Stimulated activated CD4-positive, alpha-beta T cell treated with anti-CD3 and anti-CD28 coated beads, TNF-alpha, amount 100 ng/mL, for 48 hours (primary cell): ENCODE measurements at regions not wholly inside any gene's neighbourhood (a gene's known extent, or its start where the extent isn't known, plus 50 kb on each side); places are given as distances from the start of the nearest gene placed in this dataset.
A peak's percentile ranks its signal among the peaks of the same experiment; 100 is the strongest.

ENCODE experiments used
- DNase-seq, 3 donors: peaks; one replicate each; pipeline ENCODE4 v3.0.0-alpha.2; 2020; ENCODE audit warnings: low read depth in 3 of 3

DNA sequence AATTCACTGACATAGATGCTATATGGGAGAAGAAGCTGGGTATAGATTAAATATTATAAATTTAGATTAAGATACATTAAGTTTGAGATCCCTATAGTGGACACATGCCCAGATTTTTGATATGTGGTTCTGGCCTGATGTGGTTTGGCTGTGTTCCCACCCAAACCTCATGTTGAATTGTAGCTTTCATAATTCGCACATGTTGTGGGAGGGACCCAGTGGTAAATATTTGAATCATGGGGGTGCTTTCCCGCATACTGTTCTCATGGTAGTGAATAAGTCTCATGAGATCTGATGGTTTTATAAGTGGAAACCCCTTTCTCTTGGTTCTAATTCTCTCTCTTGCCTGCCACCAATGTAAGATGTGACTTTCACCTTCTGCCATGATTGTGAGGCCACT, 189.4 kb upstream of the CD96 start:
- DNase-seq: no peak

DNA sequence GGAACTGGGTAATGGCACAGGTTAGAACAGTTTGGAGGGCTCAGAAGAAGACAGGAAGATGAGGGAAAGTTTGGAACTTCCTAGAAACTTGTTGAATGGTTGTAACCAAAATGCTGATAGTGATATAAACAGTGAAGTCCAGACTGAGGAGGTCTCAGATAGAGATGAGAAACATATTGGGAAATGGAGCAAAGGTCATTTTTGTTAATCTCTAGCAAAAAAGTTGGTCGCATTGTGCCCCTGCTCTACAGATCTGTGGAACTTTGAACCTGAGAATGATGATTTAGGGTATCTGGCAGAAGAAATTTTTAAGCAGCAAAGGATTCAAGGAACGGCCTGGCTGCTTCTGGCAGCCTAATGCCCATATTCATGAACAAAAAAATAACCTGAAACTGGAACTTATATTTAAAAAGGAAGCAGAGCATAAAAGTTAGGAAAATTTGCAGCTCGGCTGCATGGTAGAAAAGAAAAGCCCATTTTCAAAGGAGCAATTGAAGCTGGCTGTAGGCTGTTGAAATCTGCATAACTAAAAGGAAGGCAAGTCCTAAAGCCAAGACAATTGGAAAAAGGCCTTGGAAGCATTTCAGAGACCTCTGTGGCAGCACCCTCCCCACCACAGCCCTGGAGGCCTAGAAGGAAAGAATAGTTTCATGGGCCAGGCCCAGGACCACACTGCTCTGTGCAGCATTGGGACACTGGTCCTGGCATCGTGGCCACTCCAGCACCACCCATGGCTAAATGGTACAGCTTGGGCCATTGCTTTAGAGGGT, 182.6 kb upstream of the CD96 start:
- DNase-seq: no peak

DNA sequence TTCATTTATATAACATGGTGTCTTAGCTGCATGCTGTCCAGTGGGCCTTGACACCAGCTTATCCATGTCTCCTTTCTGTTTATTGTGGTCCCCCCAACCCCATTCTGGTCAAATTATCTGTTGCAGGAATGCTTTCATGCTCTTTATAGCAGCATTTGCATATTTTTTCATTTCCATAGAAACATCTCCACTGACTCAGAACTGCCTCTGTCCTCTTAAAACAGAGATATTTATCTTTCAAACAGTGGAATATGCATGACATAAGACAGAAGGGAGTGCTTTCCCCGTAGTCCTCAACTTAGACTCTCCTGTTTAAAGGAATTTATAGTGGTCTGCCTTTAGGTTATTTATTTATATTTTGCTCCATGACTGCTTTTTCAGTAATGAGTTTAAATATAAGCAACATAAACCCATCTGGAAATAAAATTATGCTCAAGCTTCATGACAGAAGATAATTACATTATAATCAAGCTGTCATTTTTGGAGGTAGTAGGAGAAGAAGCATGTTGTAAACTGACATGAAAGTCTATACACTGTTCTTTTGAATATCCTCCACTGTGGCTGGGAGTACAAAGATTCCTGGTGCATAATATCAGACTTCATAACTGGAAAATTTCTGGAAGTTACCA, 179.5 kb upstream of the CD96 start:
- no peak for DNase-seq

DNA sequence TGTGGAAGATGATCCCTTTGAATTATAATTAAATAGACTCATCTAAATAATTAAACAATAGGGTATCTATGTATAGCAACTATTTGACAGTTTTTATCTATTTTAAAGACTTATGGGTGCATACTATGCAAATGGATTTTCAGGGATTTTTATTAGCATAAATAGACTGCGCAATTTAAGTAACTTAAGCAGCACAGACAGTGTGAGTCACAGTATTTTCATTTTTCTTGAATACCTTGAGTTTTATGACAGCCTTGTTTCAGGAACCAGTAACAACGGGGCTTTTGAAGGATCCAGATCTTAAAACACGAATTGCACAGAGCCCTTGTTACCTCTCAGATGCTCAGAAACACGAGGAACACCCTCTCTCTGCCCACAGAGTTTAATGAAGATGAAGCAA, 175.5 kb upstream of the CD96 start:
- no peak for DNase-seq

DNA sequence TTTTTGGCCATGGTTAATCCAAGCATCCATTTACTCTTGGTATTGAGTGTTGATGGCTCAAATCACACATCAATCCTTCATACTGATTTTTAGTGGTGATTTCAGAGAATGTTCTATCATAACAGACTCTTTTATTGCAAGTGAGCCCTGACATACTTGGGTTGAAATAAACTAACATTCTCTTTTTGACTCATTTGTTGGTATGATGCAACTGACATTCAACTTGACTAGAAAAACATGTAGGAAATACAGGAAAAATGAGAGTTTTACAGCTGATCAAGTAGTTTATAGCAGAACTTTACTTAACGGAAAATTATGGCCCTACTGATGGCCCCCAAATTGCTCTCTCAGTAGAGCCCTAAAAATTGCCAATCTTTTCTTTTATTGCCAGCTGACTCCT, 173.9 kb upstream of the CD96 start:
- no peak for DNase-seq

DNA sequence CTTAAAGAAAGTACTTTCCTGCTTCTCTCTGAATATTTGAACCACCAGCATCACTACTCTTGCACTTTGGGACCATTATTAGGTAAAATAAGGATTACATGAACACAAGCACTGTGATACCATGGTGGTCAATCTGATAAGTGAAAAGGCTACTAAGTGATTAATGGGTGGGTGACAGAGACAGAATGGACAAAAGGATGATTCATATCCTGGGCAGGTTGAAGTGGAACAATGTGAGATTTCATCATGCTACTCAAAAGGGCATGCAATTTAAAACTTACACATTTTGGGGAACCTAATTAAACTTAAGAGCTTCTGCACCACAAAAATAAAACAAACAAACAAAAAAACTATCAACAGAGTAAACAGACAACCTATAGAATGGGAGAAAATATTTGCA, 172.0 kb upstream of the CD96 start:
- DNase-seq: no peak

DNA sequence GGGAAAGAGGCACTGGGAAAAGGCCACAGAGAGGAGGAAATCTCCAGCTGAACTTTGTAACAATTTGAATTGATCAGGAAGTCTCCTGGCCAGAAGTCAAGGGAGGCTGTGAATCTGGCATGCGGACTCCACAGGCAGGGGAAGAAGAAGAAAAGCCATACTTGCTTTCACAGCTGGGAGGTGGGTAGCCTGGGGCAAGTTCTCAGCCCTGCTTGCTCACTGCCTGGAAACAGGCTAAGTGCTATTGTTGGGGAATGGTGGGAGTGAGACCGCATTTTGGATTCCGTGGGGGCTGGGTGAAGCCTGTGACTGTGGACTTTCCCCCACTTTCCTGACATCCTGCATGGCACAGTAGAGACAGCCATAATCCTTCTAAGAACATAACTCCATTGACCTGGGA, 168.8 kb upstream of the CD96 start:
- DNase-seq: no peak

DNA sequence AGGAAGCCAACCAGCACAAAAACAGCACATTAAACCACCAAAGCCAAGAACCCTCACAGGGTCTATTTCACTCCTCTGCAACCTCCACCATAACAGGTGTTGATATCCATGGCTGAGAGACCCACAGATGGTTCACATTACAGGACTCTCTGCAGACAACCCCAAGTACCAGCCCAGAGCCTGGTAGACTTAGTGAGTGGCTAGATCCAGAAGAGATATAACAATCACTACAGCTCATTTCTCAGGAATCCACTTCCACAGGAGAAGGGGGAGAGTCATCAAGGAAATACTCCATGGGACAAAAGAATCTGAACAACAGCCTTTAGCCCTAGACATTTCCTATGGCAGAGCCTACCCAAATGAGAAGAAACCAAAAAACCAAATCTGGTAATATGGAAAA, 168.1 kb upstream of the CD96 start:
- no peak for DNase-seq

DNA sequence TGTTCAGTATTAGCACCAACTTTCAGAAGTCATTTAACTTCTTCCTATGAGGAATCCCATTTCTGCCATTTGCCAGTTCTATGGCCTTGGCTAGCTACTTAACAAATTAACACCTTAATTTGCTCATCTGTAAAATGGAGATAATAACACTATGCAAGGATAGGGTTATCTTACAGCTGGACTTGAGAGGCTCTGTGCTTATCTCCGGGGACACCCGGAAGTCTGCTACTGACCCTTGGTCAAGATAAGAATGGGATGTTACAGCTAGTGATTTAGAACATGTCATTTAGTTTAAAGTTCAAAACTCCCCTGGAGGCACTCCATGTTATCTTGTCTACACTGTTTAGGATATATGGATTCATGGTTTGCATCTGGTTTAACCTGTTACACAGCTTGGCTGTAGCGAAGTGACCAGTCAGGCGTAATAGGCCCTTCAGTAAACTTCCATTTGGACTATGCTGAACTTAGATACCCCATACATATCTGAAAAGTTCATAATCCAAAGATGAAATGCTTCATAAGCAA, 156.0 kb upstream of the CD96 start:
- DNase-seq: no peak

DNA sequence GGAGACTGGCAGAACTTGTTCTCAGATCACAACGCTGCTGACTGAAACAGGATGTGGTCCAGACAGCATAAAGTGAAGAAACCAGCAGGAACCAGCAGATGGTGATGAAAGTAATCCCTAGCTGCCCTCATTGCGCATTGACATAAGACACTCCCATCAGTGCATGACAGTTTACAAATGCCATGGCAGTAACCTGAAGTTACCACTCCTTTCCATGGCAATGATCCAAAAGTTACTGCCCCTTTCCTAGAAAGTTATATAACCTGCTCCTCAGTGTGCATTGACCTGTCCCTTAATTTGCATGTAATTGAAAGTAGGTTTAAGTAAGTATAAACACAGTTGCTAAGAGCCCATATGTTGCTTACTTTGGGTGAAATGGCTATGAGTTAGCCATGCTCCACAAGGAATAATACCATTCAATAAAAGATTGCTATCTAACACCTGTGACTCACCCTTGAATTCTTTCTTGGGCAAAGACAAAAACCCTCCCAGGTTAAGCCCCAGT, 149.1 kb upstream of the CD96 start:
- no peak for DNase-seq

DNA sequence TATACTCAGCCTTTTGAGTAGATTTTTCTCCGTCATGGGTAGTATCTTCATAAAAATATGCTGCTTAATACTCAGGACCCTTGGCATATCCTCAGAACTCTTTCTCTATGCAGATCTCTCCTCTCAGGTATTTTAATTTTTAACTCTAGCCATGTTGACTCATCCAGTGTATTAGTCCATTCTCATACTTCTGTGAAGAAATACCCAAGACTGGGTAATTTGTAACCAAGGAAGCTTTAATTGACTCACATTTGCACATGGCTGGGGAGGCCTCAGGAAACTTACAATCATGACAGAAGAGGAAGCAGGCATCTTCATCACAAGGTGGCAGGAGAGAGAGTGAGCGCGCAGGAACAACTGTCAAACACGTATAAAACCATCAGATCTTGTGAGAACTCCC, 129.3 kb upstream of the CD96 start:
- DNase-seq: no peak

DNA sequence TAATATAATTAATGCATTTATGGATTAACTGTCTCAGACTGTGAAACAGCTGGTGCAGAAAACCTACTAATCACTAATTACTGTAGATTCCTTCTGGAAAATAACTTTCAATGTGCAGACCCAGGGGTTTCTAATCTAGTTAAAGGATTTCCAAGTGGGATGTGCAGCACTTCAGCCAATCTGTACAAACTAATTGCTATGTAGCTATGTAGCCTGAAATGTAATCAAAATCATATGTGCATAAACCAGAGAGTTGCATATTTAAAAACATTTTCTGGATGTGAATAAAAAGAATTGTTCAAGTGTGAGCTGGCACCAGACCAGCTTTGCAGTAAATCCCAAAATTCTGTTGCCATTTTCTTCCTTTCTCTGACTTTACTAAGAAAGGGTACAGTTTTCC, 127.5 kb upstream of the CD96 start:
- DNase-seq: no peak

DNA sequence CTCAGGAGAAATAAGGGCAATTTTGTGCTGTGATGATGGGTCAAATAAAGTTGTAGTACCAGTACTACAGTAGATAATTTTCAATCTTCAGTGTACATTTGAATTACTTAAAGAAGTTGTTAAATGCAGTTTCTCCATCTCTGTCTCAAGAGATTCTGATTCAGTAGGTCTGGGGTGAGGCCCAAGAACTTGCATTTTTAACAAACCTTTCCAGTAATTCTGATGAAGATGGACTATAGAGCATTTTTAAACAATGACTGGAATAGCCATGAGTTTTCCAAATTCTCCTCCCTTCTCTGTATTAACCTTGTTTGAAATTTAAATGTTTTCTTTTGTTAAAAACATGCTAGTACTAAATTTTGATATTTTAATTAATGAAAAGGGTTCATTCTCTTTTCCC, 127.0 kb upstream of the CD96 start:
- DNase-seq: no peak

DNA sequence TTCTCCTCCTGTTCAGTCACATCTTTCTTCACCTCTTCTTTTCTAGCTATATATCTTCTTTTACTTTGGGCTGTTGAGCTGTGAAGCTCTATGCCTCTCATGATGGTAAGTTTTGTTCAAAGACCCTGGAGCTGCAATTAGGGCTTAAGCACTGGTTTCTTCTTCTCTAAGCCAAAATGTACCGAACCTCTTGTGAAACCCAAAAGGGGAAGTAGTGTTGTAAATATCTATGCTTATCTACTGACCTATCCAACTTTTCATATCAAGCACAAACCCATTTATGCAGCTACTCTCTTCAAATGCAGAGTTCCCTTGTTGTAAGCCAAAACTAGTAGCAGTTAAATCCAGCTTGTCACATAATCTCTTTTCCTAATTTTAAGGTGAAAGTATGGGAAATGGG, 123.6 kb upstream of the CD96 start:
- DNase-seq: no peak

DNA sequence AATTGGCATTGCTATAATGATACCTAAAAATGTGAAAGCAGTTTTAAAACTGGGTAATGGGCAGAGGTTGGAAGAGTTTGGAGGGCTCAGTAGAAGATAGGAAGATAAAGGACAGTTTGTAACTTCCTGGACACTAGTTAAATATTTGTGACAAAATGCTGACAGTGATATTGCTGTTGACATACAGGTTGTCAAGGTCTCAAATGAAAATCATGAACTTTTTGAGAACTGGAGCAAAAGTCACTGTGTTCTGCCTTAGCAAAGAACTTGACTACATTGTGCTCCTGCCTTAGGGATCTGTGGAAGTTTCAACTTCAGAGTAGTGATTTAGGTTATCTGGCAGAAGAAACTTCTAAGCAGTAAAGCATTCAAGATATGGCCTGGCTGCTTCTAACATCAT, 113.7 kb upstream of the CD96 start:
- no peak for DNase-seq

DNA sequence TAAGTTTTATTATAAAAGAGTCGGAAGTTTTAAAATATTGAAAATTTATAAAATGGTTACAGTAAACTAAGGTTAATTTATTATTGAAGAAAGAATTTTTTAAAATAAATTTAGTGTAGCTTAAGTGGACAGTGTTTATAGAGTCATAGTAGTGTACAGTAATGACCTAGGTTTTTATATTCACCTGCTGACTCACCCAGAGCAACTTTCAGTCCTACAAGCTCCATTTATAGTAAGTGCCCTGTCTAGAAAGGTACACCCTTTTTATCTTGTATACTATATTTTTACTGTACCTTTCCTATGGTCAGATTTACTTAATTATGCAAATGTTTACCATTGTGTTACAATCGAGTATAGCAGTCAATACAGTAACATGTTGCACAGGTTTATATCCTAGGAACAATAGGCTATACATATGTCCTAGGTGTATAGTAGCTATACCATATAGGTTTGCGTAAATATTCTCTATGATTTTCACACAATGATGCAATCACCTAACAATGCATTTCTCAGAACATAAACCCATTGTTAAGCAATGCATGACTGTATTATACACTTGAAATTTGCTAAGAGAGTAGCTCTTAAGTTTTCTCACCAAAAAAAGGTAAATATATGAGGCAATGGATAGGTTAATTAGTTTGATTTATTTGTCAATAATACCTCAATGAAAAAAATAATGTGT, 106.9 kb upstream of the CD96 start:
- no peak for DNase-seq

DNA sequence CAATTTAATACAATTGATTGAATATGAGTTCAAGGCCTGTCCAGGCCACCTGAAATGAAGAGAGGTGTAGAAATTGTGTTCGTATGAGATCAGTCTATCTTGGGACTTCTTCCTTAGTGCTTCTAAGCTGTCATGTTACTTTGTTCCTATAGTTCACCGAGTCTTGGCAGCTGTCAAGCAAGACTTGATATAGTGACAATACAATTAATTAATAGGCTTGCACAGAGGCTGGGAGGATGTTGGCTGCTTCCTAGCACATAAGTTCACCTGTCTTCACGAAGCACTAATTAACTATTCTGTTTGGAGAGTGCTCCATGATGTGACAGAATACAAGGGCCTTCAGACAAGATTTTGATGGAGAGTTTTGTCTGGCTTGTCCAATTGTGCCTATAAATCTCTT, 103.7 kb upstream of the CD96 start:
- DNase-seq: no peak

DNA sequence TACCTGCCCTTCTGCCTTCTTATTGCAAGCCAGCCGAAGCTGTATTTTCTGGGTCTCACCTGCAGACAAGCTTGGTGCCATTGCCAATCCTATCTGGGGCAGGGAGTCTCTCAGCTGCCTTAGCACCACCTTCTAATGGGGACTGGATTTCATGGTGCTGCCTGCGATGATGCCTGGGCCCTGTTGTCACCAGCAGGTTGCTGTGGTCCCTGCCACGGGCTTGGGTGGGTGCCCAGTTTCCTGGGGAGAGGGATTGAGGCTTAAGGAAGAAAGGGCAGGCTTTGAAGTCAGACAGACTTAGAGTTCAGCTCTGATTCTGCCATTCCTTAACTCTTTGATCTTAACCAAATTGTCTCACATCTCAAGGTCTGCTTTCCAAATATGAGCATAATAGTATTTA, 87.4 kb upstream of the CD96 start:
- DNase-seq: no peak

DNA sequence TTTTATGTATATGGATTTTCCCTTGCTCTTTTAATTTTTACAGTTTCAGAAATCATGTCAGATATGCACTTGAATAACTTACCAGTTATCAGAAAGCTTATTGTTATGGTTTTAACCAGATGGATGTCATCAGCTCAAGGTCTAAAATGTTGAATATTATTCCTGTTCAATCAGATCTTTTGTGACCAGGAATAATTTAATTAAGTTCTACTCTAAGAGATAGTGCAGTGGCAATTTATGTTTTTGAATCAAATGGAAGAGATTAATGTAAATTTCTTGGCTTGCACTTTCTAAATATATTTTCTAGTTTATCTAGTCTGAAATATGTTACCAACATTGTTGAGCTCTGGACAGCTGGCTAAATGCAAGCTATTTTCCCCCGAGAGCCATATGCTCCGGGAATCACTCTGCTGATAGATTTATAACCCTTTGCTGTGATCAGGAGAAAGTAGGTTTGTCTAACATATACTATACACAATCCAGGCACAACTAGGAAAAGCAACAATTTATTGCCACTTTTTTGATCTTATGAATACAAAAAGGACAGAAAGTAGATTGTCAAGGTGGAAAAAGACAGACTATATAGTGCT, 76.8 kb upstream of the CD96 start:
- DNase-seq: no peak

DNA sequence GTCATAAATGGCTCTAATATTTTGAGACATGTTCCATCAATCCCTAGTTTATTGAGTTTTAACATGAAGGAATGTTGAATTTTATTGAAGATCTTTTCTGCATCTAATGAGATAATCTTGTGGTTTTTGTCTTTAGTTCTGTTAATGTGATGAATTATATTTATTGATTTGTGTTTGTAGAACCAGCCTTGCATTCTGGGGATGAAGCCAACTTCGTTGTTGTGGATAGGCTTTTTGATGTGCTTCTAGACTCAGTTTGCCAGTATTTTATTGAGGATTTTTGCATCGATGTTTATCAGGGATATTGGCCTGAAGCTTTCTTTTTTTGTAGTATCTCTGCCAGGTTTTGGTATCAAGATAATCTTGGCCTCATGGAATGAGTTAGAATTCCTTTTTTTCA, 72.0 kb upstream of the CD96 start:
- no peak for DNase-seq

DNA sequence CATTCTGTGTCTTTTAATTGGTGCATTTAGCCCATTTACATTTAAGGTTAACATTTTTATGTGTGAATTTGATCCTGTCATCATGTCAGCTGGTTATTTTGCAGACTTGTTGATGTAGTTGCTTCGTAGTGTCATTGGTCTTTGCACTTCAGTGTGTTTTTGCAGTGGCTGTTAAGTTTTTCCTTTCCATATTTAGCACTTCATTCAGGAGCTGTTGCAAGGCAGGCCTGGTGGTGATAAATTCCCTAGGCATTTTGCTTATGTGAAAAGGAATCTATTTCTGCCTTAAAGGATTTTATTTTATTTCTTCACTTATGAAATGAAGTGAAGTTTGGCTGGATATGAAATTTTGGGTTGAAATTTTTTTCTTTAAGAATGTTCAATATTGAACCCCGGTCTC, 70.2 kb upstream of the CD96 start:
- DNase-seq: no peak

DNA sequence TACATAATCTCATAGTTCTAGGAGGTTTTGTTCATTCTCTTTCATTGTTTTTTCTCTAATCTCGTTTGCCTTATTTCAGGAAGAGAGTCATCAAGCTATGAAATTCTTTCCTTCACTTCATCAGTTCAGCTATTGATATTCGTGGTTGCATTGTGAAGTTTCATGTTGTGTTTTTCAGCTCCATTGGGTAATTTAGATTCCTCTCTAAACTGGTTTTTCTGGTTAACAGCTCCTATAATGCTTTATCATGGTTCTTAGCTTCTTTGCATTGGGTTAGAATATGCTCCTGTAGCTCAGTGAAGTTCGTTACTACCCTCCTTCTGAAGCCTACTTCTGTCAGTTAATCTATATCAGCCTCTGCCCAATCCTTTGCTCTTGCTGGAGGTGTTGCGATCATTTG, 69.4 kb upstream of the CD96 start:
- no peak for DNase-seq

DNA sequence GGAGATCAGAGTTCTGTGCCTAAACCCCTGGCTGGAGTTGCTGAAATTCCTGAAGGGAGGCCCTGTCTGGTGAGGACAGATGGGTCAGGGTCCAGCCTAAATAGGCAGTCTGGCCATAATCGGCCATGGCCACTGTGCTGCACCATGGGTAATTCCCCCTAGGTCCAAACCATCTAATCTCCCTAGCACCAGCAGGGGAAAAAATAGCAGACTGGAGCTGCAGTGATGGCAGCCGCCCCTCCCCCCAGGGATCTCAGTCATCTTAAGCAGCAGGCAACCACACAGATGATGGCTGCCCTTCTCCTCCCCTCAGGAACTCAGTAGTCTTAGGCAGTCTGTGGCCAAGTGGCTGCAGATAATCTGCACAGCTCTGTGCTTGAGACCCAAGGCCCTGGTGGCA, 68.4 kb upstream of the CD96 start:
- DNase-seq: peak in 1 of 3 donors; percentile 1
